Mucosa of rectum (tissue), 2 donors: ENCODE measurements at regions not wholly inside any gene's neighbourhood (a gene's known extent, or its start where the extent isn't known, plus 50 kb on each side); places are given as distances from the start of the nearest gene placed in this dataset.

Experiments used
- H3K27ac ChIP-seq, 2 donors: one replicate each; pipeline ENCODE4 v1.7.0; 2013; ENCODE audit warnings: inconsistent platforms in 2 of 2, low read depth in 2 of 2, low read length in 2 of 2
- H3K27me3 ChIP-seq, 2 donors: one replicate each; pipeline ENCODE4 v1.7.0; 2013; ENCODE audit warnings: low read length in 2 of 2; ENCODE audit not compliant: control insufficient read depth in 2 of 2, insufficient read depth in 2 of 2
- H3K36me3 ChIP-seq, 2 donors: one replicate each; pipeline ENCODE4 v1.7.0; 2013; ENCODE audit warnings: low read length in 2 of 2; ENCODE audit not compliant: control insufficient read depth in 2 of 2, insufficient read depth in 2 of 2
- H3K4me1 ChIP-seq, 2 donors: one replicate each; pipeline ENCODE4 v1.7.0; 2013; ENCODE audit warnings: low read length in 2 of 2, mild to moderate bottlenecking in 1 of 2; ENCODE audit not compliant: control insufficient read depth in 2 of 2, insufficient read depth in 2 of 2
- H3K4me3 ChIP-seq, 2 donors: one replicate each; pipeline ENCODE4 v1.7.0; 2013; ENCODE audit warnings: low read length in 2 of 2
- H3K9ac ChIP-seq, 2 donors: one replicate each; pipeline ENCODE4 v1.7.0; 2013; ENCODE audit warnings: low read length in 2 of 2, low read depth in 1 of 2, mild to moderate bottlenecking in 1 of 2
- H3K9me3 ChIP-seq, 2 donors: one replicate each; pipeline ENCODE4 v1.7.0; 2013; ENCODE audit warnings: low read length in 2 of 2; ENCODE audit not compliant: control insufficient read depth in 2 of 2
- donor health status: healthy.
- donor health status: Normal muscosa, but diverticular disease.

DNA sequence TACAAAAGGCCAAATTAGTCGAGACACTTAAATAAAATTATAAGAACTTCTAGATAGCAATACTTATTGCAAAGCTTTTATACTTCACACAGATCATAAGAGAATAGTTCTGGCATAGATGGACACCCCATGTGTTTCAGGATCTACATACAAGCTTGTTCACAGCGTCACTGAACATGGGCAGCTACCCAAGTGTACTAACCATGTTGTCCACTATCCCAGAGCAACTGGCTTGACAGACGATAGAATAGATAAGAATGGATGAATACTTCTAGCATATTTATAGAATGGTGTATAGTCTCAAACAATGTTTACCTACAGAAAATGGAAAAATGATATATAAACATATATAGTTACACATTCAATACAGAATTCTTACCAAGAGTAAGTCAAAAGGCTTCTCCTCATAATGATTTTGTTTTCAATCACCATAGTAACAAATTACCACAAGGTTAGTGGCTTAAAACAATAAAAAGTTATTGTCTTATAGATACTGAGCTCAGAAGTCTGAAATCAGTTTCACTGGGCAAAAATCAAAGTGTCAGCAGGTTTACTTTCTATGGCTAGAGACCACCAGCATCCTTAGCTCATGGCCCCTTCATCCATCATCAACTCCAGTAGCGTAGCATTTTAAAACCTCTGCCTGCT lies 446.7 kb downstream of the DMRTA1 start:
- Histone ChIP-seq H3K27me3 (no peaks in the 10 kb centered on the region), H3K4me1 (no peaks in the 10 kb centered on the region), H3K36me3 (no peaks in the 10 kb centered on the region), H3K4me3 (no peak overlapping the region), H3K27ac (no peak overlapping the region), H3K9ac (no peak overlapping the region), H3K9me3 (no peaks in the 10 kb centered on the region)

DNA sequence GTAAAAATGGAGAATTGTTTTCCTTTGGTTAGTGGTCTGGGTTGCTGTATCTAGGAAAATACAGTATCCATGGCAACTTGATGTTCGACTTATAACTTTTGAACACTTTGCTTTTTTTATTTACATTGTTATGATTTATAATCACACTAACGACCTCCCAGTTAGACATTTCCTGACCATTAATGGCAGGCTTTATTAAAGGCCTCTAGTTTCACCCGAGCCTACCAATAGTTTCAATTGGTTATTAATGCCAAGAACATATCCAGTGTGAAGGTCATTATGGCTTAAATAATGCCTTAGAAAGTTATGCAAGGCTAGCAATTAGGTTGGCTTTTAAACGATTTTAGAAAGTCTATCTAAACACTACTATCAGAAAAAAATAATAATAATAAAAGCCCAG lies 452.0 kb downstream of the DMRTA1 start:
- H3K4me3 ChIP-seq = no peak overlapping the region
- H3K27ac ChIP-seq = no peak overlapping the region
- H3K9ac ChIP-seq = no peak overlapping the region
- no peaks in the 10 kb centered on the region for H3K9me3 ChIP-seq
- no peaks in the 10 kb centered on the region for H3K4me1 ChIP-seq
- no peaks in the 10 kb centered on the region for H3K27me3 ChIP-seq
- H3K36me3 ChIP-seq = no peaks in the 10 kb centered on the region

DNA sequence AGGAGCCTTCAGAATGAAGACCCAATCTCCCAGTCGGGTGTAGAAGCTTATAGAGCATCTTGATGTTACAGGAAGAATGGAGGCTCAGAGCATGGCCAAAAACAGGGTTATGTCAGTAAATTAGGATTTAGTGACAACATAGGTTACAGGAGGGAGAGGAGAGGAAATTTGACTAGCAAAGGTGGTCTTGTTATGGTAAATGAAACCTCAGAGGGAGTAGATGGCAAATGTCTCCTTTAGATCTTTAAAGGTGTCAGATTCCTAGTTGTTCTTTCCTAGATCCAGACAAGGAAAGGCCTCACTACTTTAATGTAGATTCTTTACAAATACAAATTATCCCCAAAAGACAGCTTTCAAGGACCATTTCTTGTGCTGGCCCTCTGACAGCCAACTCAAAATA lies 465.0 kb downstream of the DMRTA1 start:
- Histone ChIP-seq H3K36me3 (no peaks in the 10 kb centered on the region), H3K9ac (no peak overlapping the region), H3K27me3 (no peaks in the 10 kb centered on the region), H3K4me3 (no peak overlapping the region), H3K27ac (no peak overlapping the region), H3K4me1 (no peaks in the 10 kb centered on the region), H3K9me3 (no peaks in the 10 kb centered on the region)

DNA sequence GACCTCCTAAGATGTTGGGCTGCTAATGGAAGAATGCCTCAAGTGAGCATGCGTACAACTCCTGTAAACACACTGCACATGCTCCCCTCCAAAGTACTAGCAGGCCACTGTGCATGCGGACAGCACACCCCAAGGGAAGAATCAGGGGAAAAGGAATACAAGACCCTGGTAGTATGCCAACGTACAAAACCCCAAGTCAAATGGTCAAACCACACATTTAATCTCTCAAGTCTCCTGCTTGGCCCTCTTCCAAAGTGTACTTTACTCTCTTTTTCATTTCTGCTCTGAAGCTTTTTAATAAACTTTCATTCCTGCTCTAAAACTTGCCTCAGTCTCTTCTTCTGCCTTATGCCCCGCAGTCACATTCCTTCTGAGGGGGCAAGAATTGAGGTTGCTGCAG lies 466.4 kb downstream of the DMRTA1 start:
- Histone ChIP-seq H3K27me3 (no peaks in the 10 kb centered on the region), H3K4me1 (no peaks in the 10 kb centered on the region), H3K4me3 (no peak overlapping the region), H3K36me3 (no peaks in the 10 kb centered on the region), H3K27ac (no peak overlapping the region), H3K9ac (no peak overlapping the region), H3K9me3 (no peaks in the 10 kb centered on the region)

DNA sequence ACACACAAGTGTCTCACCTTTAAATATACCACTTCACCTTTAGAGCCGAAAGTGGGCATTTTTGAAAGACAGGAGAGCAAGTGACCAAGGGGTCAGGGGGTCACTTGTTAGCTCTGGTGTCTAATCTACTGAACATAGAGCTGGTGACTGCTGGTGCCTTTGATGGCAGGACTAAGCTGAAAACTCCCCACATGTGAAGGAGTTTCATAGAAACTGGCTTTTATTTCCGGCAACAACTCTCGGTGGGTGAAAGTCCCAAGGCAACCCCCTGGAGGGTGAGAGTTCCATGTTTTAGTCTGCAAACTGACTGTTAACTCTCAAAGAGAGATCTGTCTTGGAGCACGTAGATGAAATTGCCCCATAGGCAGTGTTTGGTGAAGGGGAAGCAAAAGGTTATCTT lies 466.9 kb downstream of the DMRTA1 start:
- no peak overlapping the region for H3K27ac ChIP-seq
- no peak overlapping the region for H3K4me3 ChIP-seq
- no peaks in the 10 kb centered on the region for H3K36me3 ChIP-seq
- no peak overlapping the region for H3K9ac ChIP-seq
- no peaks in the 10 kb centered on the region for H3K27me3 ChIP-seq
- no peaks in the 10 kb centered on the region for H3K9me3 ChIP-seq
- no peaks in the 10 kb centered on the region for H3K4me1 ChIP-seq

DNA sequence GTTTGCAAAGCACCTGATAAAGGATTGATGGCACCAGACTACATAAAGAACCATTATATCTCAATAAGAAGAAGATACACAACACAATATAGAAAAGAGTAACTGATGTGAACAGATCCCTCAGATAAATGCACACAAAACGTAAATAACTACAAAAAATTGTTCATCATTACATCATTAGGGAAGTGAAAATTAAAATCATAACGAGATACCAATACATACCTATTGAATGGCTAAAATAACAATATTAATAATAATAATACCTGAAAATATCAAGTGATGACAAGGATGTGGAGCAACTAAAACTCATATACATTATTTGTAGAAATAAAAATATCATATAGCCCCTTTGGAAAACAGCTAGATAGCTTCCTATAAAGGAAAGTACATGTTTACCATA lies 469.5 kb downstream of the DMRTA1 start:
- Histone ChIP-seq H3K4me3 (no peak overlapping the region), H3K27me3 (no peaks in the 10 kb centered on the region), H3K27ac (no peak overlapping the region), H3K9ac (no peak overlapping the region), H3K36me3 (no peaks in the 10 kb centered on the region), H3K4me1 (no peaks in the 10 kb centered on the region), H3K9me3 (no peaks in the 10 kb centered on the region)

DNA sequence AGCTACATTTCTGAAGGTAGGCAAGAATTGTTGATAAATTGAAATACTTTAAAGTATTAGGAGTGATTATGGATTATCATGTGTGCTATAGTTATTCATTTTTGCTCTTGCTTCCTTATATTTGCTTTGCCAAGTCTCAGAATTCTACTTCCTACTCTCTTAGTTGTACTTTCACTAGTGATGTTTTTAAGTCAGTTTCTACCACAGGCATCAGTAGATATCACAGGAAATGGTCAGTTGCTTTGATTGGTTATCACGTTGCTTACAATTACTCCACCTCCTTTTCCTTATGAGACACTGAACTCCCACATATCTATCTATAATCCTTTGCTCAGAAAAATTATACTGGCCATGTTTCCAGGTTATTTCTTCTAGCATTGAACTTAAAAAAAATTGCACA lies 472.8 kb downstream of the DMRTA1 start:
- no peaks in the 10 kb centered on the region for H3K36me3 ChIP-seq
- H3K4me1 ChIP-seq = no peaks in the 10 kb centered on the region
- H3K27me3 ChIP-seq = no peaks in the 10 kb centered on the region
- H3K4me3 ChIP-seq = no peak overlapping the region
- H3K9ac ChIP-seq = no peak overlapping the region
- H3K27ac ChIP-seq = no peak overlapping the region
- no peaks in the 10 kb centered on the region for H3K9me3 ChIP-seq

DNA sequence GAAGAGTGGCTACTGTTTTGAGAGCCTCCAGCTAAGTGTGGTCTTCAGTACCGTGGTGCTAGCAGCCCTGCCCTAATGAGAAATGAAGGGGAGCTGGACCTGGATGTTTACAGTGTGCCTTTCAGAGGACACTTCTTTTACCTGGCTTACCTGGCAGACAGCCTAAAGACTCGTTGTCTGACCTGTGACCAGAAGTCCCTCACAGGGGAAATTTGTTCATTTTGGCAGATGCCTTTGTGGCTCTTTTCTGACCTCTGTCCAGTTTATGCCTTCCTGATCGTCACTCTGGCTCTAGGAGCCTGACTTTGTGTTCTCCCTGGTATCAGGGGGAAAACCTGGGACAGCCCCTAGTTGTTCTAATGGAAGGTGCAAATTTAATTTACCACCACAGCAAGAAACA lies 475.1 kb downstream of the DMRTA1 start:
- H3K27me3 ChIP-seq = no peaks in the 10 kb centered on the region
- H3K36me3 ChIP-seq = no peaks in the 10 kb centered on the region
- no peak overlapping the region for H3K9ac ChIP-seq
- H3K9me3 ChIP-seq = no peaks in the 10 kb centered on the region
- no peak overlapping the region for H3K4me3 ChIP-seq
- no peaks in the 10 kb centered on the region for H3K4me1 ChIP-seq
- no peak overlapping the region for H3K27ac ChIP-seq

DNA sequence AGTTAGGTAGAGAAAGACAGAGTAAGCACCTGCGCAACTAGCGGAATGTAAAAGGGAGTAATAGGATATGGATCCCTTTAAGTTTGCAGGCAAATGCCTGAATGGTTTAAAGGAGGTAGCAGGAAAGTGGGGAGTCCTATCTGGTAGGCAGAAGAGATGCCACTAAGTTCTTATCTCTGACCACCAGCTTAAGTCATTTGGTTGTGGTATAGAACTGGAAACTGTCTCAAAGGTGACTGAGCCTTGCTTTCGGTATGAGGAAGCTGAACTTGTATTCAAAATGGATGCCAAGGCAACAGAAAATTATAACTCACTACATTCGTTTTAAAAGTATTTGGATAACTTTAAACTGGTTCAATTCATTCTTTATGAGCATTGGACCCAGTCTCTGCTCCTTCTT lies 475.6 kb downstream of the DMRTA1 start:
- Histone ChIP-seq H3K36me3 (no peaks in the 10 kb centered on the region), H3K27me3 (no peaks in the 10 kb centered on the region), H3K9ac (no peak overlapping the region), H3K27ac (no peak overlapping the region), H3K4me3 (no peak overlapping the region), H3K4me1 (no peaks in the 10 kb centered on the region), H3K9me3 (no peaks in the 10 kb centered on the region)

DNA sequence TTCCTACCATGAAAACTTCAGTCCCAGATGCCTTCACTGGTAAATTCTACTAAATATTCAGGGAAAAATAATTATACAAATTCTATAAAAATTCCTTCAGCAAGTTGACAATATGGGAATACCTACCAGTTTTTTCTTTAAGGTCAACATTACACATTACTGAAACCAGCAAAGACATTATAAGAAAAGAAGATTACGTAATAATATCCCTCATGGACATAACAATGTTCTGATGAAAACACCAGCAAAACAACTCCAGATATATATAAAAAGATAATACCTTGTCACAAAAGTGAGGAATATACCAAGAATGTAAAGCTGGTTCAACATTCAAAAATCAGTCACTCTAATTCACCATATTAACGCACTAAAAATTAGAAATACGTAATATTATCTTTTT lies 507.9 kb downstream of the DMRTA1 start:
- H3K9ac ChIP-seq = no peak overlapping the region
- no peaks in the 10 kb centered on the region for H3K27me3 ChIP-seq
- H3K9me3 ChIP-seq = no peaks in the 10 kb centered on the region
- no peak overlapping the region for H3K4me3 ChIP-seq
- H3K27ac ChIP-seq = no peak overlapping the region
- no peaks in the 10 kb centered on the region for H3K36me3 ChIP-seq
- no peaks in the 10 kb centered on the region for H3K4me1 ChIP-seq

DNA sequence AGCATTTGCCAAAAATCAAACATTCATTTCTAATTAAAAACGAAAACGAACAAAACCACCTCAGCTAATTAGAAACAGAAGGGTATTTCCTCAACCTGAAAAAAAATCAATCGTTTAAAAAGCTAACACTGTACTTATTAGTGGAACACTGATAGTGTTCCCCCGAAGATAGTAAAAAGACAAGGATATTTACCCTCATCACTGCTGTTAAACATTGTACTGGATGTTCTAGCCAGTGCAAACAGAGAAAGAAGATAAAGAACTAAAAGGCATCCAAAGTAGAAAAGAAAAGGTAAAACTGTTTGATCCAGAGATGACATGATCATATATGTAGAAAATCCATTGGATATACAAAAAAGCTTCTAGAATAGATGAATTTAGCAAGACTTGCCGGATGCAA lies 508.3 kb downstream of the DMRTA1 start:
- no peaks in the 10 kb centered on the region for H3K27me3 ChIP-seq
- no peaks in the 10 kb centered on the region for H3K4me1 ChIP-seq
- no peaks in the 10 kb centered on the region for H3K9me3 ChIP-seq
- no peak overlapping the region for H3K4me3 ChIP-seq
- no peak overlapping the region for H3K27ac ChIP-seq
- H3K9ac ChIP-seq = no peak overlapping the region
- H3K36me3 ChIP-seq = no peaks in the 10 kb centered on the region
